Keratinocyte (primary cell): ENCODE measurements at regions not wholly inside any gene's neighbourhood (a gene's known extent, or its start where the extent isn't known, plus 50 kb on each side); places are given as distances from the start of the nearest gene placed in this dataset.

Source experiments
- DNase-seq: peaks from one replicate; pipeline ENCODE4 v3.0.0-alpha.2; 2011; ENCODE audit warnings: low read depth, missing footprints, low spot score
- FAIRE-seq: peaks from 2 replicates; lab custom pipeline; 2011; peaks lifted over from hg19 to GRCh38; lab: Jason Lieb, UNC
- H2AFZ ChIP-seq: 2 replicates; pipeline ENCODE4 v1.6.0; 2012; ENCODE audit warnings: low read length, control low read depth, inconsistent platforms; ENCODE audit not compliant: control insufficient read depth
- H3K27ac ChIP-seq: 2 replicates; pipeline ENCODE4 v1.5.1; 2011; ENCODE audit warnings: low read length; ENCODE audit not compliant: control insufficient read depth, insufficient read depth
- H3K27me3 ChIP-seq: 3 replicates; pipeline ENCODE4 v1.6.0; 2011; ENCODE audit warnings: low read length; ENCODE audit not compliant: control insufficient read depth, insufficient read depth; ENCODE audit errors: extremely low read depth
- H3K36me3 ChIP-seq, 2 experiments: 2 replicates in 1 of 2; 3 replicates in 1 of 2; pipeline ENCODE4 v1.5.1; 2011; ENCODE audit warnings: low read length in 2 of 2, mild to moderate bottlenecking in 1 of 2; ENCODE audit not compliant: control insufficient read depth in 2 of 2, insufficient read depth in 2 of 2; ENCODE audit errors: extremely low read depth in 1 of 2
- H3K4me1 ChIP-seq: 3 replicates; pipeline ENCODE4 v1.5.1; 2011; ENCODE audit warnings: low read length; ENCODE audit not compliant: control insufficient read depth, insufficient read depth; ENCODE audit errors: extremely low read depth
- H3K4me2 ChIP-seq: 3 replicates; pipeline ENCODE4 v1.6.0; 2011; ENCODE audit warnings: low read depth, low read length; ENCODE audit not compliant: control insufficient read depth, insufficient read depth; ENCODE audit errors: extremely low read depth
- H3K4me3 ChIP-seq, 3 experiments: fragments of 200-600 bp in 1 of 3; sonication (generic) in 1 of 3; 2 replicates in 2 of 3; 3 replicates in 1 of 3; pipeline ENCODE4 v1.5.1; 2011 to 2016; ENCODE audit warnings: low read length in 3 of 3, mild to moderate bottlenecking in 3 of 3, control low read depth in 2 of 3, inconsistent platforms in 1 of 3, low read depth in 1 of 3, mixed read lengths in 1 of 3, mixed run types in 1 of 3, moderate library complexity in 1 of 3; ENCODE audit not compliant: control insufficient read depth in 2 of 3, insufficient read depth in 2 of 3; ENCODE audit errors: extremely low read depth in 1 of 3
- H3K79me2 ChIP-seq: 2 replicates; pipeline ENCODE4 v1.6.0; 2012; ENCODE audit warnings: low read length; ENCODE audit not compliant: control insufficient read depth, insufficient read depth
- H3K9ac ChIP-seq: 3 replicates; pipeline ENCODE4 v1.6.0; 2011; ENCODE audit warnings: low read length; ENCODE audit not compliant: control insufficient read depth, insufficient read depth; ENCODE audit errors: extremely low read depth
- H3K9me1 ChIP-seq: 3 replicates; pipeline ENCODE4 v1.6.0; 2011; ENCODE audit warnings: low read length; ENCODE audit not compliant: control insufficient read depth, insufficient read depth; ENCODE audit errors: extremely low read depth
- H3K9me3 ChIP-seq: 2 replicates; pipeline ENCODE4 v1.5.1; 2012; ENCODE audit warnings: low read depth, low read length; ENCODE audit not compliant: control insufficient read depth
- H4K20me1 ChIP-seq: 3 replicates; pipeline ENCODE4 v1.6.0; 2011; ENCODE audit warnings: low read length; ENCODE audit not compliant: control insufficient read depth, insufficient read depth; ENCODE audit errors: extremely low read depth
- CTCF ChIP-seq, 3 experiments: IDR thresholded peaks in 1 of 3; conservative IDR thresholded peaks in 1 of 3; optimal IDR thresholded peaks in 1 of 3; 2 replicates in 2 of 3; 3 replicates in 1 of 3; pipeline versions ENCODE3 to v1.5.1; 2011; ENCODE audit warnings: low read length in 3 of 3, mild to moderate bottlenecking in 3 of 3, moderate library complexity in 2 of 3, control low read depth in 1 of 3, inconsistent platforms in 1 of 3; ENCODE audit not compliant: insufficient read depth in 2 of 3; ENCODE audit errors: extremely low read depth in 1 of 3
- EZH2 ChIP-seq: IDR thresholded peaks from one replicate; pipeline ENCODE4 v1.6.1; 2012; ENCODE audit warnings: inconsistent platforms, mild to moderate bottlenecking, low read length, moderate library complexity
- dilution Hi-C: fragments of 300-500 bp; cut with MboI; formaldehyde crosslinking; loops from one replicate; pipeline ENCODE4 v1.7.0; 2020; ENCODE audit warnings: low sequenced_read_pairs; ENCODE audit not compliant: extremely low pct_ligation_motif_present

GRCh38 chr2:2809771-2810170 is 478.7 kb upstream of the MYT1L start:
- Histone ChIP-seq H3K9me3 (no peaks in the 10 kb centered on the region), H3K36me3 (no peaks in the 10 kb centered on the region), H3K9me1 (no peaks in the 10 kb centered on the region), H4K20me1 (no peaks in the 10 kb centered on the region), H2AFZ (no peak overlapping the region), H3K4me1 (no peaks in the 10 kb centered on the region), H3K27ac (no peak overlapping the region), H3K9ac (no peak overlapping the region), H3K4me3 (no peak overlapping the region), H3K27me3 (no peaks in the 10 kb centered on the region), H3K4me2 (no peak overlapping the region), H3K79me2 (no peaks in the 10 kb centered on the region)
- no peak for TF ChIP-seq EZH2
- no peak for TF ChIP-seq CTCF (optimal IDR thresholded peaks at IDR 0.05 in 1 of 3, IDR thresholded peaks at IDR 0.05 in 1 of 3, conservative IDR thresholded peaks at IDR 0.05 in 1 of 3; ENCODE audit: extremely low read depth in 1 of 3, insufficient read depth in 2 of 3, low read length in 3 of 3)
- dilution Hi-C loops = no loop called here
- DNase-seq = no peak
- FAIRE-seq = no peak

- Histone ChIP-seq H3K9ac (no peak overlapping the region), H3K79me2 (no peaks in the 10 kb centered on the region), H3K27ac (no peak overlapping the region), H3K9me3 (no peaks in the 10 kb centered on the region), H3K36me3 (no peaks in the 10 kb centered on the region), H3K4me3 (no peak overlapping the region), H3K27me3 (no peaks in the 10 kb centered on the region), H3K9me1 (no peaks in the 10 kb centered on the region), H3K4me1 (no peaks in the 10 kb centered on the region), H2AFZ (no peak overlapping the region), H4K20me1 (no peaks in the 10 kb centered on the region), H3K4me2 (no peak overlapping the region)
- TF ChIP-seq CTCF (optimal IDR thresholded peaks at IDR 0.05 in 1 of 3, IDR thresholded peaks at IDR 0.05 in 1 of 3, conservative IDR thresholded peaks at IDR 0.05 in 1 of 3; ENCODE audit: extremely low read depth in 1 of 3, insufficient read depth in 2 of 3, low read length in 3 of 3) = no peak
- no peak for TF ChIP-seq EZH2
- DNase-seq (no peak), FAIRE-seq (no peak)
- dilution Hi-C loops = no loop called here
These were observed 477.5 kb upstream of the MYT1L start for GRCh38 chr2:2808551-2809058.
